SK-N-SH (cell line): ENCODE measurements at regions not wholly inside any gene's neighbourhood (a gene's known extent, or its start where the extent isn't known, plus 50 kb on each side); places are given as distances from the start of the nearest gene placed in this dataset.

Experiments
- MEF2A ChIP-seq: IDR thresholded peaks from 2 replicates; pipeline ENCODE4 v1.4.0; 2012; ENCODE audit warnings: low read depth, borderline replicate concordance
- TF ChIP-seq, protein P1 (sequence below): fragments of 200-600 bp; sonication (generic); IDR thresholded peaks from 2 replicates; pipeline ENCODE4 v1.6.1; 2017; ENCODE audit warnings: antibody characterized with exemption, mild to moderate bottlenecking, moderate library complexity
- TF ChIP-seq, protein P2 (sequence below): fragments of 150-350 bp; IDR thresholded peaks from 2 replicates; pipeline ENCODE4 v1.6.1; 2017; ENCODE audit warnings: antibody characterized with exemption, low read length, low read depth, borderline replicate concordance

- TF ChIP-seq, protein P1, sequence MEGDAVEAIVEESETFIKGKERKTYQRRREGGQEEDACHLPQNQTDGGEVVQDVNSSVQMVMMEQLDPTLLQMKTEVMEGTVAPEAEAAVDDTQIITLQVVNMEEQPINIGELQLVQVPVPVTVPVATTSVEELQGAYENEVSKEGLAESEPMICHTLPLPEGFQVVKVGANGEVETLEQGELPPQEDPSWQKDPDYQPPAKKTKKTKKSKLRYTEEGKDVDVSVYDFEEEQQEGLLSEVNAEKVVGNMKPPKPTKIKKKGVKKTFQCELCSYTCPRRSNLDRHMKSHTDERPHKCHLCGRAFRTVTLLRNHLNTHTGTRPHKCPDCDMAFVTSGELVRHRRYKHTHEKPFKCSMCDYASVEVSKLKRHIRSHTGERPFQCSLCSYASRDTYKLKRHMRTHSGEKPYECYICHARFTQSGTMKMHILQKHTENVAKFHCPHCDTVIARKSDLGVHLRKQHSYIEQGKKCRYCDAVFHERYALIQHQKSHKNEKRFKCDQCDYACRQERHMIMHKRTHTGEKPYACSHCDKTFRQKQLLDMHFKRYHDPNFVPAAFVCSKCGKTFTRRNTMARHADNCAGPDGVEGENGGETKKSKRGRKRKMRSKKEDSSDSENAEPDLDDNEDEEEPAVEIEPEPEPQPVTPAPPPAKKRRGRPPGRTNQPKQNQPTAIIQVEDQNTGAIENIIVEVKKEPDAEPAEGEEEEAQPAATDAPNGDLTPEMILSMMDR: no peak
- no peak for TF ChIP-seq MEF2A
- TF ChIP-seq, protein P2, sequence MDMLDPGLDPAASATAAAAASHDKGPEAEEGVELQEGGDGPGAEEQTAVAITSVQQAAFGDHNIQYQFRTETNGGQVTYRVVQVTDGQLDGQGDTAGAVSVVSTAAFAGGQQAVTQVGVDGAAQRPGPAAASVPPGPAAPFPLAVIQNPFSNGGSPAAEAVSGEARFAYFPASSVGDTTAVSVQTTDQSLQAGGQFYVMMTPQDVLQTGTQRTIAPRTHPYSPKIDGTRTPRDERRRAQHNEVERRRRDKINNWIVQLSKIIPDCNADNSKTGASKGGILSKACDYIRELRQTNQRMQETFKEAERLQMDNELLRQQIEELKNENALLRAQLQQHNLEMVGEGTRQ: no peak
Observed at GRCh38 chr15:80328496-80328895, 75.7 kb upstream of the ARNT2 start.
